Loucy (cell line): ENCODE measurements at regions not wholly inside any gene's neighbourhood (a gene's known extent, or its start where the extent isn't known, plus 50 kb on each side); places are given as distances from the start of the nearest gene placed in this dataset.

Source experiments
- EZH2phosphoT487 ChIP-seq: fragments of 200-600 bp; IDR thresholded peaks from 2 replicates; pipeline ENCODE4 v1.6.1; 2018; ENCODE audit warnings: antibody characterized with exemption, mild to moderate bottlenecking, moderate library complexity, borderline replicate concordance
- TF ChIP-seq, protein P1 (sequence below): fragments of 200-600 bp; sonication (generic); conservative IDR thresholded peaks from 2 replicates; pipeline ENCODE4 v1.5.1; 2014; ENCODE audit warnings: mild to moderate bottlenecking, antibody characterized with exemption, low read length

- TF ChIP-seq, protein P1, sequence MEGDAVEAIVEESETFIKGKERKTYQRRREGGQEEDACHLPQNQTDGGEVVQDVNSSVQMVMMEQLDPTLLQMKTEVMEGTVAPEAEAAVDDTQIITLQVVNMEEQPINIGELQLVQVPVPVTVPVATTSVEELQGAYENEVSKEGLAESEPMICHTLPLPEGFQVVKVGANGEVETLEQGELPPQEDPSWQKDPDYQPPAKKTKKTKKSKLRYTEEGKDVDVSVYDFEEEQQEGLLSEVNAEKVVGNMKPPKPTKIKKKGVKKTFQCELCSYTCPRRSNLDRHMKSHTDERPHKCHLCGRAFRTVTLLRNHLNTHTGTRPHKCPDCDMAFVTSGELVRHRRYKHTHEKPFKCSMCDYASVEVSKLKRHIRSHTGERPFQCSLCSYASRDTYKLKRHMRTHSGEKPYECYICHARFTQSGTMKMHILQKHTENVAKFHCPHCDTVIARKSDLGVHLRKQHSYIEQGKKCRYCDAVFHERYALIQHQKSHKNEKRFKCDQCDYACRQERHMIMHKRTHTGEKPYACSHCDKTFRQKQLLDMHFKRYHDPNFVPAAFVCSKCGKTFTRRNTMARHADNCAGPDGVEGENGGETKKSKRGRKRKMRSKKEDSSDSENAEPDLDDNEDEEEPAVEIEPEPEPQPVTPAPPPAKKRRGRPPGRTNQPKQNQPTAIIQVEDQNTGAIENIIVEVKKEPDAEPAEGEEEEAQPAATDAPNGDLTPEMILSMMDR: peak; percentile 56
- TF ChIP-seq EZH2phosphoT487: no peak
Measured at GRCh38 chr16:13866073-13866472, 53.9 kb upstream of the ERCC4 start.
